Activated naive CD8-positive, alpha-beta T cell (primary cell): ENCODE measurements at regions not wholly inside any gene's neighbourhood (a gene's known extent, or its start where the extent isn't known, plus 50 kb on each side); places are given as distances from the start of the nearest gene placed in this dataset.

Source experiments
- H3K27ac Mint-ChIP-seq: one replicate; pipeline ENCODE4 v1.8.0; 2021; ENCODE audit warnings: mixed read lengths
- H3K27me3 Mint-ChIP-seq: one replicate; pipeline ENCODE4 v1.8.0; 2021; ENCODE audit warnings: mixed read lengths
- H3K36me3 Mint-ChIP-seq: one replicate; pipeline ENCODE4 v1.8.0; 2021; ENCODE audit warnings: mixed read lengths
- H3K4me1 Mint-ChIP-seq: one replicate; pipeline ENCODE4 v1.8.0; 2021; ENCODE audit warnings: low read depth, mixed read lengths
- H3K4me3 Mint-ChIP-seq: one replicate; pipeline ENCODE4 v1.8.0; 2021; ENCODE audit warnings: mild to moderate bottlenecking, mixed read lengths
- H3K9me3 Mint-ChIP-seq: one replicate; pipeline ENCODE4 v1.8.0; 2021; ENCODE audit warnings: low read depth, mixed read lengths

DNA sequence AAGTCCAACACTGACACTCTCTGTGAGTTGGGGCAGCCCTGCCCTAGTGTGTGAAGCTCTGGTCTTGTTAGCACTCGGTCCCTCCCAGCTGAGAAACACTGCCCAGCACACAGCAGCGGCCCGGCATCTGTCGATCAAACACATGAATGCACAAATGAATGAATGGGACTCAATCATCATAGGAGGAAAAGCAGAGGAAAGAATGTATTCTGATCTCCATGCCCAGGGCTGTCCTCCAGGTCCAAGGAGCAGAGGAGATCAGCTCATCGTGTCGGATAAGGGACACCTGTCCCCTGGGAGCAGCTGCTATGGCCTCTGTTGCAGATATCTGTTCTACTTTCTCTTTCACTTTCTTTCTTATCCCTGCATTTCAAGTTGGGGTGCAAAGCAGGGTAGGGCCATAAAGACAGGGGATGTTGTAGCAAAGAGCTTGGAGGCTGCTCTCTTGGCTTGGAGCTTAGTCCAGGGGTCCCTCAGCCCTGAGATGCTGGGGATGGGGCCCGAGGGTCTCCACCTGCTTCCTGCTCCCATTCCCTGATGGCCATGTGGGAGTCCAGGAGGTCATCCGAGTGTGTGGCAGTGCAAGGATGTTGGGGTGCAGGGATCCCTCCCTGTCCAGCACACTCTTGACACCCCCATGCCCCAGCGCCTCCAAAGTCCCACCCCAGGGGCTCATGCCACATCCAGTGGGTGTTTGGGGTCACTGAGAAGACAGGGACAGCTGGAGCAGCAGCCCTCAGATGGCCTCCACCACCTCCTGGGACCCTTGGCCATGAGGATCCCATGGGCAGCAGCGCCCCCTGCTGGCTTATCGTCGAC, 88.2 kb downstream of the IRF8 start:
- no peaks in the 10 kb centered on the region for H3K36me3 Mint-ChIP-seq
- no peaks in the 10 kb centered on the region for H3K9me3 Mint-ChIP-seq
- peaks cover 70% of the 10 kb centered on the region for H3K4me1 Mint-ChIP-seq
- H3K4me3 Mint-ChIP-seq, result no peak overlapping the region
- H3K27me3 Mint-ChIP-seq, result no peaks in the 10 kb centered on the region
- H3K27ac Mint-ChIP-seq, result peak overlapping the region; percentile 30

DNA sequence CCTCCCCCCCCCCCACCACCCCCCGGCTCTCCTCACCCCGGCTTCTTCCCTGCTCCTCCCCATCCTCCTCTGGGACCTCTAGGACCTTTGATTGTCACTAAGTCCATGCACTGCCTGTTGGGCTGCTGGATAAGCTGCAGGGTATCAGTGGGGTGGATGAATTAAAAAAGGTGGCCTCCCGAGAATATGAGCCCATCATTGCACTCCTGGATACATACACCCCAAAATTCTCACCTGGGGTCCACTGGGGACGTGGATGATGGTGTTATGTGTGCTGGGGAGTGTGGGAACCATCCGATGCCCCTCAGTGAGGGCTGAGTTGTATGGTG, 88.8 kb downstream of the IRF8 start:
- H3K9me3 Mint-ChIP-seq, result no peaks in the 10 kb centered on the region
- peaks cover 72% of the 10 kb centered on the region for H3K4me1 Mint-ChIP-seq
- H3K4me3 Mint-ChIP-seq, result peak overlapping the region; percentile 74
- H3K27me3 Mint-ChIP-seq, result no peaks in the 10 kb centered on the region
- H3K36me3 Mint-ChIP-seq, result no peaks in the 10 kb centered on the region
- H3K27ac Mint-ChIP-seq, result peak overlapping the region; percentile 96

DNA sequence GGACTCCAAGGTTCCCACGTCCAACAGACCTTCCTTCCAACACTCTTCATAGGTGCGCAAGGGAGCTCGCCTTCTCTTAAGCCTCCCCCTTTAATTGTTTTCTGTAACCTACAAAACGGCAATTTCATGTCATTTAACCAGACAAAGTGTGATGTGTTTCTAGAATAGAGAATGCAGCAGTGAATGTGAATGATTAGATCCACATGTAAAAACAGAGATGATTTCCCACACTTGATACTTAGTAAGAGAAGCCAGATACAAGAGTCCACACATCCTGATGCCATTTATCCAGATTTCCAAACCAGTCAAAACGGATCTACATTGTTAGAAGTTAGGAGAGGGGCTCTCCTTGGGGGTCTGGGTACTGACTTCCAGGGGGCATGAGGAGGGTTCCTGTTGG, 89.3 kb downstream of the IRF8 start:
- peaks cover 76% of the 10 kb centered on the region for H3K4me1 Mint-ChIP-seq
- H3K27me3 Mint-ChIP-seq, result no peaks in the 10 kb centered on the region
- H3K27ac Mint-ChIP-seq, result peak overlapping the region; percentile 96
- H3K4me3 Mint-ChIP-seq, result peak overlapping the region; percentile 74
- no peaks in the 10 kb centered on the region for H3K36me3 Mint-ChIP-seq
- H3K9me3 Mint-ChIP-seq, result no peaks in the 10 kb centered on the region

DNA sequence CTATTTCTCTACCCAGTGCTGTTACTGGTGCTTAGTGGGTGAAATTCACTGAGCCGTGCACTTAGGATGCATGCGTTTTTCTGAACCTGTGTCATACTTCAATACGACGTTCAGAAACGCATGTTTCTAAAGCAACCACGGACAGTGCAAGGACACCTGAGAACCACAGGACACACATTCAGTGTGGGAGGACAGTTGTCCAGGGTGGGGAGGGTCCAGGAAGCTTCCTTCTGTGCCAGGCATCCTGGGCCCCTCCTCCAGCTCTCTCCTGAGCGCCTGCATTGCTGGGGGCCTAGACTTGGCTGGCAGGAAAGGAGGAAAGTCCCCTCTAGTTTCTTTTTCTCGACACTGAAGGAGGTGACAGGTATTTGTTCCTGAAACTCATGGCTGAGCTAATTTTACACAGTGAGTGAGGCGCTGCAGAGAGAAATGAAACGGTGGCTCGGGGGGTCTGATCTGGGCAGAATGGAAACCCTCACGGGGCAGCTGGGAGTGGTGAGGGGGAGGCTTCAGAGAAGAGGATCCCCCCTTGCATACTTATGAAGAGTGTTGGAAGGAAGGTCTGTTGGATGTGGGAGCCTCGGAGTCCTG, 89.9 kb downstream of the IRF8 start:
- Mint-ChIP-seq H3K9me3 (no peaks in the 10 kb centered on the region), H3K27ac (peak overlapping the region; percentile 96), H3K36me3 (no peaks in the 10 kb centered on the region), H3K4me1 (peaks cover 76% of the 10 kb centered on the region), H3K27me3 (no peaks in the 10 kb centered on the region), H3K4me3 (peak overlapping the region; percentile 74)

GRCh38 chr16:85989376-85989775, 90.4 kb downstream of the IRF8 start:
- H3K4me3 Mint-ChIP-seq, result peak overlapping the region; percentile 41
- H3K27me3 Mint-ChIP-seq, result no peaks in the 10 kb centered on the region
- H3K27ac Mint-ChIP-seq, result peak overlapping the region; percentile 96
- H3K4me1 Mint-ChIP-seq, result peaks cover 75% of the 10 kb centered on the region
- H3K9me3 Mint-ChIP-seq, result no peaks in the 10 kb centered on the region
- no peaks in the 10 kb centered on the region for H3K36me3 Mint-ChIP-seq

DNA sequence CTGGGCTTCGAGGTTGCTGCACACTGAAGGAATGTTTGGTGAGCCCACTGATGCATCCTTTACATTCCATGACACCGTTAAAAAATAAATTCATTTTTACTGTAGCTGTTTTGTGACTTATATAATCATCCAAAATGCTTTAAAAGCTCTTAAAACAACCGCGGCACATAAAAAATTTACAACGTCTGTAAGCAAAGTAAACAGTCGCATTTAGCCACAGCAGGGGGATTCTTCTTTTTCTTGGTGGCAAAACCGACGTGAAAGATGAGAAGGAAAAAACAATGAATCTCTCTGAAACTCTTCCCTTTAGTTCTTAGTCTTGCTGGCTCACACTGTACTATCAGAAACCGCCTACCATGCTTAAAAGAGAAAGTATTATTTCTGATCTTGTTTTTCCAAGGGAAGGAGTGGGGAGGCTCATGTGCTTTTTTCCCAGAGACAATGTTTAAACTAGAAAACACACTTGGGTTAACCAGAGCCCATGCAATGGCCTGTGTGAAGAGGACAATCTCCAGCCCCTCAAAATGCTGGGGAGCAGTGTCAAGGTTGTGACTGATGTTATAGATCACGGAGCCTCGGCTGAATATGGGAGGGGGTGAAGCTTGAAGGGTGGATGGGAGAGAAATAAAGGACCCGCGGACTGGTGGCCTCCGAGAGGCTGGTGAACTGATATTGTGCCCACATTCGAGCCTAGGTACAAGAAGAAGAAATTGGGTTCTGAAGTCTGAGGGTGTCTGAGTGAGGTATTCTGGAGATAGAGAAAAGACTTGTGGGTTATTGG, 91.1 kb downstream of the IRF8 start:
- H3K4me1 Mint-ChIP-seq, result peaks cover 73% of the 10 kb centered on the region
- no peaks in the 10 kb centered on the region for H3K36me3 Mint-ChIP-seq
- peak overlapping the region; percentile 41 for H3K4me3 Mint-ChIP-seq
- H3K27me3 Mint-ChIP-seq, result no peaks in the 10 kb centered on the region
- peak overlapping the region; percentile 96 for H3K27ac Mint-ChIP-seq
- H3K9me3 Mint-ChIP-seq, result no peaks in the 10 kb centered on the region

GRCh38 chr16:85990861-85991301, 91.9 kb downstream of the IRF8 start:
- no peaks in the 10 kb centered on the region for H3K36me3 Mint-ChIP-seq
- no peak overlapping the region for H3K4me3 Mint-ChIP-seq
- H3K9me3 Mint-ChIP-seq, result no peaks in the 10 kb centered on the region
- H3K27me3 Mint-ChIP-seq, result no peaks in the 10 kb centered on the region
- H3K27ac Mint-ChIP-seq, result peak overlapping the region; percentile 96
- H3K4me1 Mint-ChIP-seq, result peaks cover 73% of the 10 kb centered on the region

- no peak overlapping the region for H3K4me3 Mint-ChIP-seq
- H3K4me1 Mint-ChIP-seq, result peaks cover 75% of the 10 kb centered on the region
- H3K9me3 Mint-ChIP-seq, result no peaks in the 10 kb centered on the region
- H3K27ac Mint-ChIP-seq, result peak overlapping the region; percentile 96
- H3K36me3 Mint-ChIP-seq, result no peaks in the 10 kb centered on the region
- H3K27me3 Mint-ChIP-seq, result no peaks in the 10 kb centered on the region
Measured at GRCh38 chr16:85991425-85991824, 92.5 kb downstream of the IRF8 start.

- H3K4me3 Mint-ChIP-seq, result no peak overlapping the region
- H3K27me3 Mint-ChIP-seq, result no peaks in the 10 kb centered on the region
- H3K4me1 Mint-ChIP-seq, result peaks cover 72% of the 10 kb centered on the region
- H3K36me3 Mint-ChIP-seq, result no peaks in the 10 kb centered on the region
- no peaks in the 10 kb centered on the region for H3K9me3 Mint-ChIP-seq
- peak overlapping the region; percentile 70 for H3K27ac Mint-ChIP-seq
Measured at GRCh38 chr16:85991856-85992255, 92.9 kb downstream of the IRF8 start.

DNA sequence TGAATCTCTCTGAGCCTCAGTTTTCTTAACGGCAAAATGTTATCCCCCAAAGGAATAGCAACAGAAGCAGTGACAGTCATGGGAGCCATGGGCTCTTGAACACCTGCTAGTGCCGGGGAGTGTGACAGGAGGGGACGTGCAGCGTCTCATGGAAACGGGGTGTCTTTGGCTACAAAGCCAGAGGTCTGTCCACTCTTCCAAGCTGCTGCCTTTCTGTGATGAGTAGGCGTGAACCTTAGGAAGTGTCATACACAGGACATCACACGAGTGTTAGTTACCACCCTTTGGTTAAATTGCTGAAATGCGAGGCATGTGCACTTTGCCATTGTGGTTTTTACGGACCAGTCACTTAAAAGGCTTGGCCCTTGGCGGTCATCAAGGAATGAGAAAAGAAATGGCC, 93.4 kb downstream of the IRF8 start:
- no peak overlapping the region for H3K4me3 Mint-ChIP-seq
- peak overlapping the region; percentile 70 for H3K27ac Mint-ChIP-seq
- H3K9me3 Mint-ChIP-seq, result no peaks in the 10 kb centered on the region
- peaks cover 67% of the 10 kb centered on the region for H3K4me1 Mint-ChIP-seq
- H3K27me3 Mint-ChIP-seq, result no peaks in the 10 kb centered on the region
- no peaks in the 10 kb centered on the region for H3K36me3 Mint-ChIP-seq

DNA sequence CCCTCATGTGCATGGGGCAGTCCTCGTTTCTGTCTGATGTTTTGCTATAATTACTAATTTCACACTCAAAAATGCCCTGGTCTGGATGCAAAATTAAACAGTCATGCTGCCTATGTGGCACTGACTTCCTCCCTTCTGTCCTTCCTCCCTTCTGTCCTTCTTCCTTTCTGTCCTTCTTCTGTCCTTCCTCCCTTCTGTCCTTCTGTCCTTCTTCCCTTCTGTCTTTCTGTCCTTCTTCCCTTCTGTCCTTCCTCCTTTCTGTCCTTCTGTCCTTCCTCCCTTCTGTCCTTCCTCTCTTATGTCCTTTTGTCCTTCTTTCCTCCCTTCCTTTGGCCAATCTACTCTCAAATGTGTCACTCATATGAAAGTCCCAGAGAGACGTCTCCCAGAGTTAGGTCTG, 93.8 kb downstream of the IRF8 start:
- Mint-ChIP-seq H3K4me3 (no peak overlapping the region), H3K27me3 (no peaks in the 10 kb centered on the region), H3K4me1 (peaks cover 65% of the 10 kb centered on the region), H3K9me3 (no peaks in the 10 kb centered on the region), H3K27ac (peak overlapping the region; percentile 46), H3K36me3 (no peaks in the 10 kb centered on the region)

DNA sequence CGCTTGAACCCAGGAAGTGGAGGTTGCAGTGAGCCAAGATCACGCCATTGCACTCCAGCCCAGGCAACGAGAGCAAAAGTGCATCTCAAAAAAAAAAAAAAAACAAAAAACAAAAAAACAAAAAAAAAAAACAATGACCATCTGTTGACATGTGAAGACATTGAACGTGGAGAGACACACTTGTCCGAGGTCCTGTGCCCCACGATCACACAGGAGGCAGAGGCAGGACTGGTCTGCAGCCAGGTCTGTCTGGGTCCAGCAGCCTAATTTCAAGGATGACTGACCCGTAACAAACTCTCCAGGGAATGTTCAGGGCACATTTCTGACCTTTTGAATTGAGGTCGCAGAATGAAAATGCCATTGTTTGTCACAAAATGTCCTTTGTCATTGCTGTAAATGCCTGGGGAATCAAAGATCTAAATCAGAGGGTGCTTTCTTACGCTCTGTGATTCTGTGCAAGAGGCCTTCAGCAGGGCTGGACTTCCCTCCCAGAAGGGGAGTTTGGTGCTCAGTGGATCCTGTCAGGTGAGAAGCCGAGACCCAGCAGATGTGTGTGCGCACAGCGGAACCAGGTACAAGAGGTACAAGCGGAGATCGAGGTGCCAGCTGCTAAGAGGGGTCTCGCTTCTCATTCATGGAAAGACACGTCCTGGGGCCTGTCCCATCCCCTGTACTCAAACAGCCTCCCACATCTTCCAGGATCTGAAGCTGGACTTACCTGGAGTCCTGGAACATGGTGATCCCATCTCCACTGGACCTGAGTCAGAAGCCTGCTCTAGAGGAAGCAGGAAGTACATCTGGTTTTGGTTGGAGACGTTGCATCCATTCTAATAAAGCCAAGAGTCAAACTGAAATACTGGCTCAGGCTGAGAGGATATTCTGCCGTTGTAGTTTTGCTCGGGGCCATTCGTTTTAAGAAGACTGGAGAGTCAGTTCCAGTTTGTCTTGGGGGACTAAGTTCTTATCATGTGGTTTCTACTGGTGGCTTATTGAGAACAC, 95.8 kb downstream of the IRF8 start:
- Mint-ChIP-seq H3K4me3 (peak overlapping the region; percentile 23), H3K9me3 (no peaks in the 10 kb centered on the region), H3K27me3 (no peaks in the 10 kb centered on the region), H3K36me3 (no peaks in the 10 kb centered on the region), H3K27ac (peak overlapping the region; percentile 85), H3K4me1 (peaks cover 56% of the 10 kb centered on the region)

- Mint-ChIP-seq H3K4me3 (peak overlapping the region; percentile 23), H3K4me1 (peaks cover 48% of the 10 kb centered on the region), H3K36me3 (no peaks in the 10 kb centered on the region), H3K9me3 (no peaks in the 10 kb centered on the region), H3K27ac (peak overlapping the region; percentile 85), H3K27me3 (no peaks in the 10 kb centered on the region)
Measured at GRCh38 chr16:85995541-85996423, 96.8 kb downstream of the IRF8 start.
